ENCODE measurements at regions not wholly inside any gene's neighbourhood (a gene's known extent, or its start where the extent isn't known, plus 50 kb on each side); places are given as distances from the start of the nearest gene placed in this dataset.
"Not testable (repeated sequence)": the region's sequence is repeated elsewhere in the genome, so short reads cannot be mapped to it uniquely, and the experiment has no call there.

GRCh38 chr2:154580767-154581166 lies 117.7 kb upstream of the KCNJ3 start:
- CTCF ChIA-PET: no interaction called here
- POLR2A ChIA-PET: no interaction called here

- CTCF ChIA-PET: not testable (repeated sequence)
These were observed 115.8 kb upstream of the KCNJ3 start for GRCh38 chr2:154582694-154583093.

GRCh38 chr2:154583274-154583673 lies 115.2 kb upstream of the KCNJ3 start:
- CTCF ChIA-PET: not testable (repeated sequence)

More at GRCh38 chr2:154582694-154583093, 115.8 kb upstream of the KCNJ3 start:
- POLR2A ChIA-PET: not testable (repeated sequence)

GRCh38 chr2:154587739-154588138 lies 110.8 kb upstream of the KCNJ3 start:
- POLR2A ChIA-PET: no interaction called here
- CTCF ChIA-PET: no interaction called here

More at GRCh38 chr2:154583274-154583673, 115.2 kb upstream of the KCNJ3 start:
- POLR2A ChIA-PET: not testable (repeated sequence)

GRCh38 chr2:154588838-154589237 lies 109.7 kb upstream of the KCNJ3 start:
- ChIA-PET CTCF (no interaction called here), POLR2A (no interaction called here)

- ChIA-PET POLR2A (no interaction called here), CTCF (no interaction called here)
These were observed 109.0 kb upstream of the KCNJ3 start for GRCh38 chr2:154589514-154589913.

- POLR2A ChIA-PET: no interaction called here
- CTCF ChIA-PET: no interaction called here
These were observed 107.1 kb upstream of the KCNJ3 start for GRCh38 chr2:154591294-154591820.

GRCh38 chr2:154599189-154599588 lies 99.3 kb upstream of the KCNJ3 start:
- POLR2A ChIA-PET: no interaction called here
- CTCF ChIA-PET: interaction anchor here (1.1 kb wide), 1 partner anchor 107 kb away, joined by 3 read pairs; no protein-coding TSS in a partner anchor

- CTCF ChIA-PET: no interaction called here
- POLR2A ChIA-PET: no interaction called here
These were observed 97.5 kb upstream of the KCNJ3 start for GRCh38 chr2:154600927-154601494.

- ChIA-PET POLR2A (no interaction called here), CTCF (no interaction called here)
These were observed 94.8 kb upstream of the KCNJ3 start for GRCh38 chr2:154603682-154604081.

GRCh38 chr2:154608438-154608837 lies 90.1 kb upstream of the KCNJ3 start:
- ChIA-PET CTCF (no interaction called here), POLR2A (no interaction called here)

GRCh38 chr2:154614906-154615305 lies 83.6 kb upstream of the KCNJ3 start:
- POLR2A ChIA-PET: no interaction called here
- CTCF ChIA-PET: no interaction called here

GRCh38 chr2:154616659-154617058 lies 81.8 kb upstream of the KCNJ3 start:
- POLR2A ChIA-PET: no interaction called here
- CTCF ChIA-PET: no interaction called here

- ChIA-PET POLR2A (no interaction called here), CTCF (no interaction called here)
These were observed 78.0 kb upstream of the KCNJ3 start for GRCh38 chr2:154620471-154620870.

GRCh38 chr2:154623819-154624218 lies 74.7 kb upstream of the KCNJ3 start:
- POLR2A ChIA-PET: no interaction called here
- CTCF ChIA-PET: no interaction called here

GRCh38 chr2:154637456-154637855 lies 61.0 kb upstream of the KCNJ3 start:
- ChIA-PET POLR2A (no interaction called here), CTCF (no interaction called here)

GRCh38 chr2:154638783-154639182 lies 59.7 kb upstream of the KCNJ3 start:
- CTCF ChIA-PET: no interaction called here
- POLR2A ChIA-PET: no interaction called here

GRCh38 chr2:154640000-154640399 lies 58.5 kb upstream of the KCNJ3 start:
- POLR2A ChIA-PET: no interaction called here
- CTCF ChIA-PET: no interaction called here
